ENCODE measurements at regions not wholly inside any gene's neighbourhood (a gene's known extent, or its start where the extent isn't known, plus 50 kb on each side); places are given as distances from the start of the nearest gene placed in this dataset.

DNA sequence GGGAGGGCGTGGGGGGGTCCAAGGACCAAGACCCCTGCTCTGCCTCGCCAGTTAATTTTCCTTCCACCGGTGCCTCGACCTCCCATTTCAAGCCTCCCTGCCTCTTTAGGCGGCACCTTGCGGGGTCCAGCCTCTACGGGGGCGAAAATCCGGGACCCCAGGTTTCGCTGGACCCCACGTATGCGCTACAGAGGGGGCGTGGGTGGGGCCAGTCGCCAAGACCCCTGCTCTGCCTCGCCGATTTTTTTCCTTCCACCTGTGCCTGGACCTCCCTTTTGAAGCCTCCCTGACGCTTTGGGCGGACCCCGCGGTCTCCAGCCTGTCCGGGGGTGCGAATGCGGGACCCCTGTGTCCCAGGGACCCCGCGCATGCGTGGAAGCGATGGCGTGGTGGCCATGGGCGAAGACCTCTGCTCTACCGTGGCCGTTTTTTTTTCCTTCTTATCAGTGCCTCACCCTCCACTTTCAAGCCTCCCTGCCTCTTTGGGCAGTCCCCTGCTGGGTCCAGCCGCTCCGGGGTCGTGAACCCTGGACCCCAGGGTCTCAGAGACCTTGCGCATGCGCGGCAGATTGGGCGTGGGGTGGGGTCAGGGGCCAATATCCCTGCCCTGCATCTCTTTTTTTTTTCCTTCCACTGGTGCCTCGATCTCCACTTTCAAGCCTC is 324.2 kb downstream of the ALG10 start:
- no peak overlapping the region for H3K27ac ChIP-seq
- no peak for TF ChIP-seq CTCF (conservative IDR thresholded peaks at IDR 0.05)

- peak; percentile 42 for TF ChIP-seq CTCF (conservative IDR thresholded peaks at IDR 0.05)
- H3K27ac ChIP-seq: no peak overlapping the region
Measured at GRCh38 chr12:34347367-34347766, 325.1 kb downstream of the ALG10 start.

DNA sequence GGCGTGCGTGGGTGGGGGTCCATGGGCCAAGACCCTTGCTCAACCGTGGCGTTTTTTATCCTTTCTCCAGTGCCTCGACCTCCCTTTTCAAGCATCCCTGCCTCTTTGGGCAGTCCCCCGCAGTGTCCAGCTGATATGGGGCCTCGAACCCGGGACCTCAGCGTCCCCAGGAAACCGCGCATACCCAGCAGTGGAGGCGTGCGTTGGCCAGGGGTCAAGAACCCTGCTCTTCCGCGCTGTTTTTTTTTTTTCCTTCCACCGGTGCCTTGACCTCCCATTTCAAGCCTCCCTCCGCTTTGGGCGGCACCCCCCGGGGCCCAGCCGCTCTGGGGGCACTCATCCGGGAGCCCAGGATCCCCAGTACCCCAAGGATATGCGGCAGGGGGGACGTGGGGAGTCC is 325.8 kb downstream of the ALG10 start:
- no peak overlapping the region for H3K27ac ChIP-seq
- TF ChIP-seq CTCF (conservative IDR thresholded peaks at IDR 0.05): no peak

DNA sequence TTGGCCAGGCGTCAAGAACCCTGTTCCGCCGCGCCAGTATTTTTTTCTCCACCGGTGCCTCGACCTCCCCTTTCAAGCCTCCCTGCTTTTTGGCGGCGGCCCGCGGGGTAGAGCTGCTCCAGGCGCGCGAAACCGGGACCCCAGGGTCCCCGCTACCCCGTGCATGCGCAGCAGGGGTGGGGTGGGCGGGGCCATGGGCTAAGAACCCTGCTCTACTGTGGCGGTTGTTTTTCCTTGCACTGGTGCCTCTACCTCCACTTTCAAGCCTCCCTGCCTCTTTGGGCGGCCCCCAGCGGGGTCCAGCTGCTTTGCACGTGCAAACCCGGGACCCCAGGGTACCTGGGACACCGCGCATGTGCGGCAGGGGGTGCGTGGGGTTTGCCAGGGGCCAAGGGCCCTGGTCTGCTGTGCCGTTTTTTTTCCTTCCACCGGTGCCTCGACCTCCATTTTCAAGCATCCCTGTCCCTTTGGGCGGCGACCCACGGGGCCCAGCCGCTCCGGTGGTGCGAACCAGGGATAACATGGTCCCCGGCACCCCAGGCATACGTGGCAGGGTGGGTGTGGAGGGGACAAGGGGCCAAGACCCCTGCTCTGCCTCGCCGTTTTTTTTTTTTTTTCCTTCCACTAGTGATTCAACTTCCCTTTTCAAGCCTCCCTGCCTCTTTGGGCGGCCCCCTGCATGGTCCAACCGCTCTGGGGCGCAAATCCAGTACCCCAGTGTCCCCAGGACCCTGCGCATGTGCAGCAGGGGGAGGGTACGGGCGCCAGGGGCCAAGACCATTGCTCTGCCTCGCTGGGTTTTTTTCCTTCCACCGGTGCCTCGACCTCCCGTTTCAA is 326.8 kb downstream of the ALG10 start:
- TF ChIP-seq CTCF (conservative IDR thresholded peaks at IDR 0.05): no peak
- H3K27ac ChIP-seq: no peak overlapping the region

GRCh38 chr12:34349673-34349961 is 327.3 kb downstream of the ALG10 start:
- TF ChIP-seq CTCF (conservative IDR thresholded peaks at IDR 0.05): no peak
- no peak overlapping the region for H3K27ac ChIP-seq

GRCh38 chr12:34350092-34351041 is 328.1 kb downstream of the ALG10 start:
- TF ChIP-seq CTCF (conservative IDR thresholded peaks at IDR 0.05): no peak
- H3K27ac ChIP-seq: no peak overlapping the region

DNA sequence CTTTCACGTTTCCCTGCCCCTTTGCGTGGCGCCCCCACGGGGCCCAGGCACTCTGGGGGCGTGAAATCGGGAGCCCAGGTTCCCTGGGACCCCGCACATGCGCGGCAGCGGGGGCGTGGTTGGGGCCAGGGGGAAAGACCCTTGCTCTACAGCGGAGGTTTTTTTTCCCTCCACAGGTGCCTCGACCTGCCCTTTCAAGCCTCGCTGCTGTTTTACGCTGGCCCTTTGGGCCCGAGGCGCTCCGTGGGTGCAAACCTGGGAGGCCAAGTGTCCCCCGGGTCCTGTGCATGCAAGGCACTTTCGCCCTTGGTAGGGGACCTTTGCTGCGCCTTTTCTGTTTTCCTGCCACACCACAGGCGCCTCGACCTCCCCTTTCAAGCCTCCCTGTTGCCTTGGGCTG is 329.8 kb downstream of the ALG10 start:
- no peak for TF ChIP-seq CTCF (conservative IDR thresholded peaks at IDR 0.05)
- no peak overlapping the region for H3K27ac ChIP-seq

Data from VCaP (cell line).